Activated T-helper 17 cell treated with anti-CD3 and anti-CD28 coated beads, Interleukin-2, amount 50 U/mL, for 72 hours (primary cell): ENCODE measurements at regions not wholly inside any gene's neighbourhood (a gene's known extent, or its start where the extent isn't known, plus 50 kb on each side); places are given as distances from the start of the nearest gene placed in this dataset.

Source experiments
- ATAC-seq: fragments of 150-1000 bp; cut with Tn5 transposase; replicated peaks from 2 replicates; pipeline ENCODE4 v1.10.0; 2021; ENCODE audit warnings: mild to moderate bottlenecking, moderate library complexity
- H3K27ac Mint-ChIP-seq: one replicate; pipeline ENCODE4 v1.8.0; 2022; ENCODE audit warnings: mixed read lengths
- H3K27me3 Mint-ChIP-seq: one replicate; pipeline ENCODE4 v1.8.0; 2022; ENCODE audit warnings: mixed read lengths
- H3K36me3 Mint-ChIP-seq: one replicate; pipeline ENCODE4 v1.8.0; 2022; ENCODE audit warnings: low read depth, mild to moderate bottlenecking, mixed read lengths
- H3K4me1 Mint-ChIP-seq: one replicate; pipeline ENCODE4 v1.8.0; 2022; ENCODE audit warnings: mixed read lengths
- H3K4me3 Mint-ChIP-seq: one replicate; pipeline ENCODE4 v1.8.0; 2022; ENCODE audit warnings: mild to moderate bottlenecking, mixed read lengths
- H3K9me3 Mint-ChIP-seq: one replicate; pipeline ENCODE4 v1.8.0; 2022; ENCODE audit warnings: mixed read lengths

- Mint-ChIP-seq H3K27ac (no peak overlapping the region), H3K36me3 (no peaks in the 10 kb centered on the region), H3K27me3 (peaks cover 13% of the 10 kb centered on the region), H3K9me3 (no peaks in the 10 kb centered on the region), H3K4me1 (peaks cover 5% of the 10 kb centered on the region), H3K4me3 (peak overlapping the region; percentile 35)
- peak; percentile 32 for ATAC-seq
Measured at GRCh38 chr15:70447928-70448698, 315.2 kb downstream of the UACA start.

- ATAC-seq = no peak
- Mint-ChIP-seq H3K9me3 (no peaks in the 10 kb centered on the region), H3K4me1 (peaks cover 5% of the 10 kb centered on the region), H3K27ac (no peak overlapping the region), H3K27me3 (peaks cover 16% of the 10 kb centered on the region), H3K36me3 (no peaks in the 10 kb centered on the region), H3K4me3 (peak overlapping the region; percentile 35)
Measured at GRCh38 chr15:70447521-70447920, 315.8 kb downstream of the UACA start.

GRCh38 chr15:70447081-70447480, 316.3 kb downstream of the UACA start:
- no peak overlapping the region for H3K4me3 Mint-ChIP-seq
- H3K27me3 Mint-ChIP-seq = peaks cover 20% of the 10 kb centered on the region
- H3K36me3 Mint-ChIP-seq = no peaks in the 10 kb centered on the region
- no peak overlapping the region for H3K27ac Mint-ChIP-seq
- ATAC-seq = no peak
- no peaks in the 10 kb centered on the region for H3K9me3 Mint-ChIP-seq
- H3K4me1 Mint-ChIP-seq = peaks cover 5% of the 10 kb centered on the region

- no peak for ATAC-seq
- Mint-ChIP-seq H3K9me3 (no peaks in the 10 kb centered on the region), H3K4me3 (no peak overlapping the region), H3K27me3 (peaks cover 24% of the 10 kb centered on the region), H3K4me1 (no peaks in the 10 kb centered on the region), H3K27ac (no peak overlapping the region), H3K36me3 (no peaks in the 10 kb centered on the region)
Measured at GRCh38 chr15:70443486-70444273, 319.7 kb downstream of the UACA start.

DNA sequence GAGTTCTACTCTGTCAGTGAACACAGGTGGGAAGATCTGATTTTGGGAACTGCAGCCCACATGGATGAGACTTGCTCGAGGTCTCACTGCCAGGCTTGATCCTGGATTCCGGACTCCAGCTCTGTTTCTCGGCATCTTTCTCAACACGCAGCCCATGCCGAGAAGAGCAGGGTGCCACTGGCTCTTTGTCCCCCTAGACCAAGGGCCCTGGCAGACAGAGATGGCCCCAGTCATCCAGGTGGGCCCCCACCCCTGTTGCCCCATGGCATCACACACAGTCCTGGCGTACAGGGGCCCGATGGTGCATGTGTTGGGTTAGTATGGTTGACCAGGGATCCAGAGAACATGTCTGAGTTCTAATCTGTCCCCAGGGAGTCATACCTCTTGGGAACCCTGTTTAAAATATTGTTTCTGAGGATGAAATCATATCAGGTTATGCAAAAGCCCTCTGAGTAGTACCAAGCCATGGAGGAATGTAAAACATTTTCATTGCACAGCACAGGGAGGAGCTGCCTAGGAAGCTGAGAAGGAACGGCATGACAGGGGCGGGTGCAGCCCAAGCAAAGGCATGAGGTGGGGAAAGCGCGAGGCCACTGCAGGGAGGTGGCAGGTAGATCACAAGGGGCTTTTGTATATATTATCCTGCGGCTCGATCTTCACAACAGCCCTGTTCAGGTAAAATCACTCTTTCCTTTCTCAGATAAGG, 320.6 kb downstream of the UACA start:
- no peak overlapping the region for H3K27ac Mint-ChIP-seq
- H3K9me3 Mint-ChIP-seq = no peaks in the 10 kb centered on the region
- H3K36me3 Mint-ChIP-seq = no peaks in the 10 kb centered on the region
- H3K27me3 Mint-ChIP-seq = peaks cover 21% of the 10 kb centered on the region
- H3K4me1 Mint-ChIP-seq = no peaks in the 10 kb centered on the region
- H3K4me3 Mint-ChIP-seq = no peak overlapping the region
- ATAC-seq = no peak

GRCh38 chr15:70442211-70442610, 321.1 kb downstream of the UACA start:
- Mint-ChIP-seq H3K4me1 (no peaks in the 10 kb centered on the region), H3K9me3 (no peaks in the 10 kb centered on the region), H3K27me3 (peaks cover 21% of the 10 kb centered on the region), H3K36me3 (no peaks in the 10 kb centered on the region), H3K27ac (no peak overlapping the region), H3K4me3 (no peak overlapping the region)
- no peak for ATAC-seq

DNA sequence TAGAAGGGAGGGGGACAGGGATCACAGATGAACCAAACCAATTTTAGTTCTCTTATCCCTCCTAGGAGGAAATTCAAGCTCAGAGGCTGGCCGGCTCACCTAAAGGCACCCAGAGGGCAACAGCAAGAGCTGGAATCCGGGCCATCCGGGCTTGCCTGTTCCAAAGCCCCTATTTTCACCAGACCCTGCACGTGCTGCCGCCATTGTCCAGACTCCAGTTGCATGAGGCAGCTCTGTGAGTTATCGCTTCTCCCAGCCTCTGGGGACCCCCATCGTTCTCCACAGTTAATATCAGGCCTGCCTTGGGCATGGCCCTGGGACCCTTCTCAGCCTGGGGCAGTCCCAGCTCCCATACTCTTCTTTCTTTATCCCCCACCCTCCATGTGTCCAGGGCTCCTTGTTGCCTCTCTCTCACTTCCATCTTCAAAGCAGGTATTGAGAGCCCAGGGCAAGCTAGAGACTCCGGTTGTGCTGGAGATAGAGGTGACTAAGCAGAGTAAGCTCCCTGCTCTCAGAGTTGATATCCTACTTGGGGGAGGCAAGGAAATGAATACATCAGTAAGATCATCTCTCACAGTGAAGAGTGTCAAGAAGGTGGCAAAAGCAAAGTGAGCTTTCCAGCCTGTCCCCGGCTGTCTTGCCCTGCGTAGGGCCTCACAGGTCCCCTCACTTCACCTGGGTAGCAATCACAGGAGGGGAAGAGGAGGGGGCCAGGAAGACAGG, 322.8 kb downstream of the UACA start:
- Mint-ChIP-seq H3K9me3 (no peaks in the 10 kb centered on the region), H3K4me1 (peaks cover 6% of the 10 kb centered on the region), H3K27me3 (peaks cover 21% of the 10 kb centered on the region)

GRCh38 chr15:70439880-70440279, 323.5 kb downstream of the UACA start:
- no peaks in the 10 kb centered on the region for H3K36me3 Mint-ChIP-seq
- no peak overlapping the region for H3K27ac Mint-ChIP-seq
- no peak overlapping the region for H3K4me3 Mint-ChIP-seq
- no peaks in the 10 kb centered on the region for H3K9me3 Mint-ChIP-seq
- peaks cover 10% of the 10 kb centered on the region for H3K4me1 Mint-ChIP-seq
- no peak for ATAC-seq
- H3K27me3 Mint-ChIP-seq = peaks cover 21% of the 10 kb centered on the region

More for the DNA sequence above, 322.8 kb downstream of the UACA start:
- no peak overlapping the region for H3K4me3 Mint-ChIP-seq
- no peak overlapping the region for H3K27ac Mint-ChIP-seq
- H3K36me3 Mint-ChIP-seq = no peaks in the 10 kb centered on the region
- no peak for ATAC-seq

DNA sequence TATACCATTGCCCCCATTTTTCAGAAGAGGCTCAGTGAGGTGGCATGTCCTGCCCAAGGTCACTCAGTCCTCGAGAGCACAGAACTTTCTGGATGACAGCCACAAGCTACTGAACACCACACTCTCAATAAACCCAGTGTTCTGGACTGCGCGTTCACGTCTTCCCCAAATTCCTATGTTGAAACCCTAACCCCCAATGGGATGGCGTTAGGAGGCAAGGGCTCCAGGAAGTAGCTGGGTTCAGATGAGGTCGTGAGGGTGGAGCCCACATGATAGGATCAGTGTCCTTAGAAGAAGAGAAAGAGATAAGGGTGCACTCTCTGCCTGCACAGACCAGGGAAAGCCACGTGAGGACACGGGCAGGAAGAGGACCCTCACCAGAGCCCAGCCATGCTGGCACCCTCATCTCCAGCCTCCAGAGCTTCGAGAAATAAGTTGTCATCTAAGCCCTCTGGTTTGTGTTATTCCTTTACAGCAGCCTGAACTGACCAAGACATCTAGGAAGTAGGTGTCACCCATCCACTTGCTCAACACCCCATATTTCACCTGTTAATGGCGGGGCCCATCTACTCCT, 324.0 kb downstream of the UACA start:
- Mint-ChIP-seq H3K27ac (no peak overlapping the region), H3K36me3 (no peaks in the 10 kb centered on the region), H3K4me1 (peaks cover 14% of the 10 kb centered on the region), H3K27me3 (peaks cover 19% of the 10 kb centered on the region), H3K4me3 (no peak overlapping the region), H3K9me3 (no peaks in the 10 kb centered on the region)
- ATAC-seq = no peak

GRCh38 chr15:70438776-70439175, 324.6 kb downstream of the UACA start:
- ATAC-seq = no peak
- H3K27me3 Mint-ChIP-seq = peaks cover 16% of the 10 kb centered on the region
- H3K4me1 Mint-ChIP-seq = peaks cover 14% of the 10 kb centered on the region
- no peak overlapping the region for H3K4me3 Mint-ChIP-seq
- H3K27ac Mint-ChIP-seq = no peak overlapping the region
- no peaks in the 10 kb centered on the region for H3K36me3 Mint-ChIP-seq
- no peaks in the 10 kb centered on the region for H3K9me3 Mint-ChIP-seq

DNA sequence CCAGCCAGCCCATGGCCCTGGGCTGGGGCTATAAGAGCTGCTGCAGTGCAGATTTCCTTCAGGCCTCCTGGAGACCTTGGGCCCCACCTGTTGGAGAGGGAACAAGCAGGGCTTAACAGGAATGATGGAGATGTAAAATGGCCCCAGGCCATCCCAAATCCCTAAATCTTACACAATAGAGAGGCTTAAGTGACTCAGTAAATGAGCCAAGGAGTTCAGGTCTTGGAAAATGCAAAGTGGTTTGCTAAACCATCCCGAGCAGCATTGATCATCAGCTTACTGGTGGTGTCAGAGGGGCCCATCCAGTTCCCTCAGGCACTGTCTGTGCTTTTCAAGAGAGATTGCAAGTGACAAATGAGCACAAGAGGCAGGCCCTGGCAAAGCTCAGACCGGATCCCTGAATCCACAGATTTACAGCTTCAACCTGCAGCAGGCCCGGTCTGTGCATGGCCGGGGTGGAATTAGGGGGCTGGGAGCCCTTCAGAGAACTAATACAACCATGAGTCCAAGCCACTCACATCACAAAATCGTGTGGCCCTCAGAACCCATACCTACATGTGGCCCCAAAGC, 325.4 kb downstream of the UACA start:
- Mint-ChIP-seq H3K27ac (no peak overlapping the region), H3K4me3 (no peak overlapping the region), H3K27me3 (peaks cover 10% of the 10 kb centered on the region), H3K4me1 (peaks cover 14% of the 10 kb centered on the region), H3K36me3 (no peaks in the 10 kb centered on the region), H3K9me3 (no peaks in the 10 kb centered on the region)
- ATAC-seq = no peak

DNA sequence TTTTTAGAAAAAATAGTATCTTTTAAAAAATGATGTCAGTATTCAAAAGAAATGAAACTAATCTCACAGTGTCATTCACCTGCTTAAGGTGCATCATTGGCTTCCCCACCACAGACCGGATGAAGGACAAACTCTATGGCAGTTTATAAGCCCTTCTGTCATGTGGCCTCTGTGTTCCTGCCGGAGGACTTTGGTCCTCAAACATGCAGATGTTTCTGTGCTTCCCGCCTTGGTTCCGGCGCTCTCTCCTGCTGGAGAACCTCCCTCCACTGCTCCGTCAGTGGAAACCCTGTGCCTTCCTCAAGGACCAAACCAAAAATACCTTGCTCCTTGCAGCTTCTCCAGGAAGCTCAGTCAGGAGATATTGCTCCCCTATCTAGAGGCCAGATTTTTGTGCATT, 326.3 kb downstream of the UACA start:
- Mint-ChIP-seq H3K27ac (no peak overlapping the region), H3K4me1 (peaks cover 14% of the 10 kb centered on the region), H3K4me3 (no peak overlapping the region), H3K27me3 (peaks cover 5% of the 10 kb centered on the region), H3K9me3 (no peaks in the 10 kb centered on the region), H3K36me3 (no peaks in the 10 kb centered on the region)
- ATAC-seq = no peak

- Mint-ChIP-seq H3K27me3 (no peaks in the 10 kb centered on the region), H3K4me1 (peaks cover 14% of the 10 kb centered on the region), H3K27ac (no peak overlapping the region), H3K9me3 (no peaks in the 10 kb centered on the region), H3K36me3 (no peaks in the 10 kb centered on the region), H3K4me3 (no peak overlapping the region)
- peak; percentile 76 for ATAC-seq
Measured at GRCh38 chr15:70436428-70436827, 326.9 kb downstream of the UACA start.

DNA sequence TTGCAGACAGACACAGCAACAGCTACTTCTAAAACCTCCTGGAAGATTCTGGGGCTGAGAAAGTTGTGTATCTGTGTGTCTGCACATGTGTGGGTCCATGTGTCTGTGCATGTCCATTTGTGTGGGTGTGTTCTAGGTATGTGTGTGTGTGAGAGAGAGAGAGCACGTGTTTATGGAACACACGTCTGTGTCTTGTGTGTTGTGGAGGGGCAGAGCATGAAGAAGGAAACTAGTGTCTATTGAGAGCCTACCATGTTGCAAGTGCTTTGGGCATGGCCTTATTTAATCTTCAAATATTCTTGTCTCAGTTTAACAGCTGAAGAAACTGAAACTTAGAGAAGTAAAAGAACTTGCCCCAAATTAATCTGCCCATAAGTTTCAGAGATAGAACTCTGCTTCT, 327.5 kb downstream of the UACA start:
- no peaks in the 10 kb centered on the region for H3K27me3 Mint-ChIP-seq
- no peak overlapping the region for H3K27ac Mint-ChIP-seq
- ATAC-seq = peak; percentile 41
- H3K9me3 Mint-ChIP-seq = no peaks in the 10 kb centered on the region
- H3K36me3 Mint-ChIP-seq = no peaks in the 10 kb centered on the region
- peaks cover 14% of the 10 kb centered on the region for H3K4me1 Mint-ChIP-seq
- H3K4me3 Mint-ChIP-seq = peak overlapping the region; percentile 5
